ENCODE measurements at regions not wholly inside any gene's neighbourhood (a gene's known extent, or its start where the extent isn't known, plus 50 kb on each side); places are given as distances from the start of the nearest gene placed in this dataset.

GRCh38 chr15:36469311-36469966 is 110.0 kb upstream of the CDIN1 start:
- POLR2A ChIA-PET (ENCODE audit: unreplicated experiment) = interaction anchor here (0.8 kb wide), 1 partner anchor 42 kb away, joined by 3 read pairs; no protein-coding TSS in a partner anchor
- no peak overlapping the region for H2AK9ac ChIP-seq (replicated peaks; ENCODE audit: low read depth, low read length, poor library complexity)
- peak overlapping the region; percentile 67 for H3K18ac ChIP-seq (ENCODE audit: low read depth, low read length)
- H3K14ac ChIP-seq (replicated peaks; ENCODE audit: low read depth, low read length) = peak overlapping the region; percentile 80
- peak overlapping the region; percentile 39; the same call in 1 of the 2 replicates for H3K4me2 ChIP-seq (ENCODE audit: low read depth, low read length)
- in situ Hi-C loops (cut with MboI; ENCODE audit: low sequenced_read_pairs) (loop anchor here (5.0 kb wide), 1 partner anchor 37 kb away; no protein-coding TSS in a partner anchor), dilution Hi-C loops (cut with HindIII; ENCODE audit: low sequenced_read_pairs, unreplicated experiment) (no loop called here), intact Hi-C loops (cut with micrococcal nuclease) (no loop called here)
- peak overlapping the region; percentile 96 for H2BK120ac ChIP-seq (ENCODE audit: low read depth, low read length)
- no CpG with 5 or more reads among the region's 7 CpGs for WGBS, 2 experiments (ENCODE audit: extremely low coverage in 2 of 2, insufficient read length in 1 of 2)
- peak overlapping the region; percentile 76 for H3K56ac ChIP-seq (ENCODE audit: extremely low read depth, insufficient read depth, low read length)
- H3K9me3 ChIP-seq (ENCODE audit: control insufficient read depth, insufficient read depth, low read length) = no peaks in the 10 kb centered on the region
- H3K9ac ChIP-seq (ENCODE audit: low read depth, low read length) = peak overlapping the region; percentile 50; the same call in 1 of the 2 replicates
- H3K27me3 ChIP-seq (ENCODE audit: control insufficient read depth, insufficient read depth, low read length) = no peaks in the 10 kb centered on the region
- H2AK5ac ChIP-seq (ENCODE audit: low read depth, low read length) = no peak overlapping the region
- H3K9me1 ChIP-seq (ENCODE audit: insufficient read depth, low read length) = no peaks in the 10 kb centered on the region
- H2BK15ac ChIP-seq (ENCODE audit: low read depth, low read length) = peak overlapping the region; percentile 64
- H4K20me1 ChIP-seq (ENCODE audit: insufficient read depth, low read length) = no peaks in the 10 kb centered on the region
- BruUV-seq (replicated peaks) = no TSS peak
- DNase-seq = peak; percentile 73
- H2AFZ ChIP-seq (replicated peaks; ENCODE audit: low read length, poor library complexity) = no peak overlapping the region
- H3K4ac ChIP-seq (ENCODE audit: low read depth, low read length) = peak overlapping the region; percentile 92; the same call in 1 of the 2 replicates
- CTCF ChIA-PET = no interaction called here
- H4K8ac ChIP-seq (ENCODE audit: low read depth in 2 of 2, low read length in 2 of 2) = peak overlapping the region; percentile 48 to 76; a peak in 3 of 4 replicates
- H3K4me1 ChIP-seq (ENCODE audit: control insufficient read depth, insufficient read depth, low read length) = peaks cover 2% of the 10 kb centered on the region; the same call in 1 of the 2 replicates
- H4K5ac ChIP-seq (ENCODE audit: low read depth, low read length) = peak overlapping the region; percentile 45; the same call in 1 of the 2 replicates
- H4K91ac ChIP-seq (ENCODE audit: insufficient read depth, low read depth, low read length) = 0 out of 2 replicates have a peak overlapping the region, but pooled peaks have one; percentile 20
- H3K4me3 ChIP-seq (ENCODE audit: insufficient read depth, low read depth, low read length) = no peak overlapping the region
- ATAC-seq (ENCODE audit: low read depth) = peak; percentile 55
- peak overlapping the region; percentile 55; the same call in 1 of the 2 replicates for H3K27ac ChIP-seq (ENCODE audit: insufficient read depth, low read length)
- H3K36me3 ChIP-seq (ENCODE audit: control insufficient read depth, insufficient read depth, low read length) = no peaks in the 10 kb centered on the region
- peak overlapping the region; percentile 91 for H2BK5ac ChIP-seq (ENCODE audit: low read depth, low read length, poor library complexity, severe bottlenecking)
- peak overlapping the region; percentile 86 for H2BK20ac ChIP-seq (ENCODE audit: low read depth, low read length)
- no peaks in the 10 kb centered on the region; a peak in 1 of 4 replicates for H3K79me1 ChIP-seq (ENCODE audit: low read depth in 1 of 2, low read length in 2 of 2)
- no peak for TF ChIP-seq FOS (IDR thresholded peaks at IDR 0.05; ENCODE audit: low read depth, low read length)
- no peak for TF ChIP-seq MAFK (IDR thresholded peaks at IDR 0.05; ENCODE audit: low read depth, low read length)
- no peak for TF ChIP-seq NFE2L2 (IDR thresholded peaks at IDR 0.05; ENCODE audit: low read depth, low read length)
- H3K23ac ChIP-seq (ENCODE audit: low read depth, low read length) = peak overlapping the region; percentile 40; the same call in 1 of the 2 replicates

Data from IMR-90 (cell line).